Skin of body (tissue), 1 donor: ENCODE measurements at regions not wholly inside any gene's neighbourhood (a gene's known extent, or its start where the extent isn't known, plus 50 kb on each side); places are given as distances from the start of the nearest gene placed in this dataset.
"Not testable (repeated sequence)": the region's sequence is repeated elsewhere in the genome, so short reads cannot be mapped to it uniquely, and the experiment has no call there.

ENCODE experiments used
- DNase-seq: peaks from one replicate; lab custom pipeline; 2025; lab: John Stamatoyannopoulos, UW

GRCh38 chr9:33623658-33624586 lies 99.9 kb downstream of the ANKRD18B start:
- peak; percentile 34 for DNase-seq

GRCh38 chr9:33628318-33628717 lies 104.3 kb downstream of the ANKRD18B start:
- DNase-seq, result not testable (repeated sequence)

GRCh38 chr9:33628865-33629410 lies 104.9 kb downstream of the ANKRD18B start:
- no peak for DNase-seq

GRCh38 chr9:33633636-33634035 lies 109.6 kb downstream of the ANKRD18B start:
- no peak for DNase-seq

- no peak for DNase-seq
These were observed 113.8 kb downstream of the ANKRD18B start for GRCh38 chr9:33637881-33638280.

- DNase-seq, result no peak
These were observed 114.4 kb downstream of the ANKRD18B start for GRCh38 chr9:33638391-33638915.

GRCh38 chr9:33645706-33646105 lies 121.7 kb downstream of the ANKRD18B start:
- no peak for DNase-seq

GRCh38 chr9:33649463-33649862 lies 125.4 kb downstream of the ANKRD18B start:
- DNase-seq, result no peak

GRCh38 chr9:33651125-33651524 lies 127.1 kb downstream of the ANKRD18B start:
- DNase-seq, result no peak

- no peak for DNase-seq
These were observed 135.4 kb upstream of the PRSS3 start for GRCh38 chr9:33659921-33660320.

- no peak for DNase-seq
These were observed 134.6 kb upstream of the PRSS3 start for GRCh38 chr9:33660772-33661171.

GRCh38 chr9:33661176-33661575 lies 134.2 kb upstream of the PRSS3 start:
- DNase-seq, result no peak

GRCh38 chr9:33662871-33663270 lies 132.5 kb upstream of the PRSS3 start:
- DNase-seq, result no peak

- DNase-seq, result not testable (repeated sequence)
These were observed 119.1 kb upstream of the PRSS3 start for GRCh38 chr9:33676194-33676745.

- no peak for DNase-seq
These were observed 118.4 kb upstream of the PRSS3 start for GRCh38 chr9:33676746-33677505.

- no peak for DNase-seq
These were observed 117.9 kb upstream of the PRSS3 start for GRCh38 chr9:33677506-33677809.

- DNase-seq, result no peak
These were observed 117.4 kb upstream of the PRSS3 start for GRCh38 chr9:33677961-33678360.

- no peak for DNase-seq
These were observed 112.8 kb upstream of the PRSS3 start for GRCh38 chr9:33682551-33682950.

GRCh38 chr9:33684831-33685230 lies 110.5 kb upstream of the PRSS3 start:
- no peak for DNase-seq

GRCh38 chr9:33686942-33687341 lies 108.4 kb upstream of the PRSS3 start:
- DNase-seq, result no peak

- DNase-seq, result no peak
These were observed 107.6 kb upstream of the PRSS3 start for GRCh38 chr9:33687779-33688178.
